HG03103 (cell line): ENCODE measurements at regions not wholly inside any gene's neighbourhood (a gene's known extent, or its start where the extent isn't known, plus 50 kb on each side); places are given as distances from the start of the nearest gene placed in this dataset.
"Not testable (repeated sequence)": the region's sequence is repeated elsewhere in the genome, so short reads cannot be mapped to it uniquely, and the experiment has no call there.

ENCODE experiments used
- ATAC-seq: cut with Tn5 transposase; IDR thresholded peaks from one replicate; pipeline ENCODE4 v1.9.1; 2021; ENCODE audit warnings: low read depth; ENCODE audit not compliant: unreplicated experiment

DNA sequence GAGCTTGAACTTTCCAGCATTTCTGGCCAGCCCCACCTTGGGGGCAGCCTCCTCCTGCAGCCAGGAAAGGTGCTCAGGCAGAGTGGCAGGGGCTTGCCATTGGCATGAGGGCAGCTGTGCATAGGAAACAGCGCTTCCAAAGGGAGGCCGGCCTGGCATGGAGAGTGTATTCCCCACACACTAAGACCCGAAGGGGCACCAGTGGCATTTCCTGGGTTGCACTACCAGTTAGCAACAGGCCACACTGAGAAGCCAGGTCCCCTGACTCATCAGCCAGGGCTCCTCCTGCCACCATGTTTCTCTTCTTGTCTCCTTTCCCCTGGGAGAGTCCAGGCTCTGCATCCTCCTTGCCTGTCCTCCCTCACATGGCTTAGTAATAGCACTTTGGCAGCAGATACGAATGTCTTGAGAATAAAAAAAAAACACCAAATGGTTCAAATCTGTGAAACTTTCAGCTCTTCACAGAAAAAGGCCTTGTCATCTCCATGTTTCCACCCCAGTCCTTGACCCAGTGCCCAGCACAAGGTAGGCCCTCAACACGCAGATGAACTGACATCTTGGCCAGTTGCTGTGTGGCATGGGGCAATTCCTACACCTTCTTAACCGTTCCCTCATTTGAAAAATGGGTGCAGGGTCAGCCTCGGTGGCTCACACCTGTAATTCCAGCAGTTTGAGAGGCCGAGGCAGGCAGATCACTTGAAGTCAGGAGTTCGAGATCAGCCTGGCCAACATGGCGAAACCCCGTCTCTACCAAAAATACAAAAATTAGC lies 180.4 kb downstream of the SMAD6 start:
- no peak for ATAC-seq

DNA sequence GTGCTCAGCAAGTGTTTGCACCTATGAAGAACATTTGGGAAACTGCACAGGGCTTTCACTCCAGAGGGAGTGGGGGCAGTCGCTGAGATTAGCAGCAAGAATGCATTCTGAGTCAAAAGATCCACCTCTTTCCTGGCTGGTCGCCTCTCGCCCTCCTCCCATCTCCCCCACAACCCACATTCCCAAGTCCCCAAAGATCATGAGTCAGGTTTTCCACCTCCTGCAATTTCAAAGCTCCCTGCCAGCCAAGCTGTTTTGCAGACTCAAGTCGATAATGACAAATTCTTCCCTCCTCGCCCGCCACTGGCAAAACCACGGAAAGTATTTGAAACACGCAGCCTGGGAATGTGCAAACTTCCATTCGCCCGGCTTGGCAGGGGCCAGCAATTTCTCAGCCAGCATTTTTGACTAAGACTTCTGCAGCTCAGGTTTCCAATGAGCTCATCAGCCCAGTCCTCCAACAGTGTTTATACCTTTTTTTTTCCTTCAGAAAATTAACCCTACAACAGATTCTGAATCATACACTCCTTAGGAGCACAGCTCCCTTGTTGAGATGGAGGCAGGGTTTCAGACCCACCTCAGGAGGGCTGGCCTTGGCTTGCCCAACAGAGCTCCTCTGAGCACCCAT lies 181.4 kb downstream of the SMAD6 start:
- ATAC-seq = no peak

DNA sequence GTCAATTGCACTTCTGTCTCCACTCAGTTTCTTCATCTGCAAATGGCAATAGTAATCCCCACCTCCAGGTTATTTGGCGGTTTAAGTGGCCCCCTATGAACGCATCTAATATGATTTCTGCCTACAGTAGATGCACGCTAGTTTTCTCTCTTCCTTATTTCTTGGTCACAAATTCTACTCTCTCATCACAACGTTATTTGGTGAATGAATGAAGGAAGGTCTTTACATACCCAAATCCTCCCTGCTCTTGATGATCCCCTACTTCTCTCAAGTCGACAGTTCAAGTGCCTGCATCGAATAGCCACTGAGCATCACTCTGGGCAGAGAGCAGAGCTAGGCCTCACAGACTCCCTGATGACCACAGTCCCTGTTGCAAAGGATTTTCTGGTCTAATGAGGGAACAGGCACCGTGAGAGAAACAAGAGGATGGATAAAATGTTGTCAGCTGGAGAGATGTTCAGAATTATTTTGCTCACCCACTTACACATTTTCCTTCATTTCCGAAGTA lies 181.2 kb upstream of the SMAD3 start:
- ATAC-seq = no peak

DNA sequence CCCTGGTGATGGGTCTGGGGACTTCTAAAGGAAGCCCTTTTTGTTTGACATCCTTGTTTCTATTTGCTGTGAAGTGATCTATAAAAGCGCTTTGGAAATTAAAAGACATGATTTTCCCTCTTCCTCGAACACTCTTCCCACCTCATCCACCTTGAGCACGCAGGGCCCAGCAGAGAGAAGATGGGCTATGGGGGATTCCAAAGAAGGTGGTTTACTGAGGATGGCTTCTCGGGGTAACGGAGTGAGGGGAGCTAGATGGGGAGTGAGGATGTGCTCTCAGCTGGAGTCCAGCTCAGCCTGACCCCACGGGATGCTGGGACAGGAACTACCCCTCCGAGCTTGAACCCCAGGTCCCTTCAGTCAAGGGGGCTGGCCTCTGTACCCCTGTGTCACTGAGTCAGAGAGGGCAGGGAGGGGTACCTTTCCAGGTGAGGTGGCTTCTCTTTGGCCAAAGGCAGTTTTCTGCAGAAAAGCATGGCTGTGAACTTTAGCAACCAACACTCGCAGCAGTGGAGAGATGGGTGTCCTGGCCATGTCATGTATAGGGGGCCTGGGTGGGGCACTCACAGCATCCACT lies 180.7 kb upstream of the SMAD3 start:
- ATAC-seq = no peak

DNA sequence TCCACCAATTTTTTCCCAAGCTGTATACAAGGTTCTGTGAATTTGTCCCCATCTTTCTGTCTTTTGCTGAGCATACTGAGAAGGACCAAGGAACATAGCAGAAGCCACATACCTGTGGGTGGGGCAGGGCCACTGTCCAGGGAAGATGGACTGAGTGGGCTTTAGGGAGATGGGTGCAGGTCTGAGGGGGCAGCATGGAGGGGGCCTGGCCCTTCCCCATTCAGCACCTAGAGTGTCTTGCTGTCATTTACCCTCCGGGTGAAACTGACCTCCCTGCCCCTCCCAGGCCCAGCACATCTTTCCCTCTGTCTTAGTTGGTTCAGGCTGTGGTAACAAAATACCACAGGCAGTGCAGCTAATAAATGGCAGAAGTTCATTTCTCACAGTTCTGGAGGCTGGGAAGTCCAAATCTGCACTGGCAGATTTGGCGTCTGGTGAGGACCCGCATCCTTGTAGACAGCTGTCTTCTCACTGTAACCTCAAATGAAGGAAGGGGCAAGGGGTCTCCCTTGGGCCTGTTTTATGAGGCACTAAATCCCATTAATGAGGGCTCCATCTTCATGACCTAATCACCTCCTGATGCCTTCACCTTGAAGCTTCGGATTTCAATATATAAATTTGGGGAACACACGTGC lies 180.0 kb upstream of the SMAD3 start:
- no peak for ATAC-seq

DNA sequence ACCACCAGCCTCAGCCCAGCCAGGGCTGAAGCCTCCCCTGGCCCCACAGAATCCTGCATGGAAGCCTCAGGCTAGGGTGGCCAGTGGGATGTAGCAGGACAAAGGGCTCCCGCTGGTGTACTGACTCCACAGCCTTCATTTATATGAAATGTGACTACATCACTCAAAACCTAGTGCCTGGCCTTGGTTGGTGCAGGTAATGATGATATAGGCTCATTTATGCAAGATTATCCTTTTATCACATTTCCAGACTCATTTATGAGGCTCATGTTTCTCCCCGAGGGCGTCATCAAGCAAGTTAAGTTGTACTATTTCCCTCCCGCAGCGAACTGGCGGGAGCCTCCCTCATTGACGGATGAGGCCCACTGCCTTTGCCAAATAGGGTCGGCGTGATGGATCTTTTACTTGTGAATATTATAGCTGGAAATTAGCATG lies 179.1 kb upstream of the SMAD3 start:
- ATAC-seq = no peak

DNA sequence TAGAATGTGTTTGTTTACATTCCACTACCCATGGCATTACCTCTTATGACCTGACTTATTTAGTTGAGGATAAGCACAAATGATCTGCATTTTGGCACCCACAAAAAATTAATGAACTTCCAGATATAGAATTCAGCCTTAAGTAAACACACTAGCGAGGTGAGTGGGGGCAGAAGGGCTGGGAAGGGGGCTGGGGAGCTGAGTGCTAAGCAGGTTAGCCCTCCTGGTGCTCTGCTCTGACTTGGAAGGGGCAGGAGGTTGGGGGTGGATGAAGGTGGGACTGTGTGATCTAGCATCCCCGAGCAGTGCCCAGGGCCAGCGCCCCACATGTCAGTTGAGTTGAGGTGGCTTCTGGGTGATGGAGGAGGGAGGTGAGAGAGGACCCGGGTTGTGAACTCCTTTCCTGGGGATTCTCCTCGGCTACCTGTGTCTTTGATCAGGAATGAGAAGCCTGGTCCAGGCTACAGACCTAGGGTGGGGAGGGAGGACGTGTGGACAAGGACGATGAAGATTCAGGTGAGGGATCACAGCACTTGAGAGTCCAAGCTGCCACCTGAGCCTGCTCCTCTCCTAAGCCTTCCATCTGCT lies 178.6 kb upstream of the SMAD3 start:
- no peak for ATAC-seq

DNA sequence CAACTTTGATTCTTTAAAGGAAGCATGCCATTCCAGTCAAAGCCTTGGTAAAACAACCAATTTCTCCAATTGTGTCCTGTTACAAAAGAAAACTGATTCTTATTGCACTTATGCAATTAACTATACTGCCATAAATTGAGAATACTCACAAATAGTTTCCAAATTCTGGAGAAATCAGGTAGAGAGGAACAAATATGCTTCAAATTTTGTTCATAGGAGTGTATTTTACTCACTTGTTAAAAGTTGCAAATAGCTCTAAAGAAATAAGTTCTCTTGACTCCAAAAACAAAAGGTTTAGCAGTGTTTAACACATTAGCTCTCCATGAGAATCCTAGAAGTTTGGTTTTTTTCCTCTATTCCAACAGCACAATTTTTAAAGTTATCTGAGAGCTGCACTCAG lies 176.1 kb upstream of the SMAD3 start:
- not testable (repeated sequence) for ATAC-seq

DNA sequence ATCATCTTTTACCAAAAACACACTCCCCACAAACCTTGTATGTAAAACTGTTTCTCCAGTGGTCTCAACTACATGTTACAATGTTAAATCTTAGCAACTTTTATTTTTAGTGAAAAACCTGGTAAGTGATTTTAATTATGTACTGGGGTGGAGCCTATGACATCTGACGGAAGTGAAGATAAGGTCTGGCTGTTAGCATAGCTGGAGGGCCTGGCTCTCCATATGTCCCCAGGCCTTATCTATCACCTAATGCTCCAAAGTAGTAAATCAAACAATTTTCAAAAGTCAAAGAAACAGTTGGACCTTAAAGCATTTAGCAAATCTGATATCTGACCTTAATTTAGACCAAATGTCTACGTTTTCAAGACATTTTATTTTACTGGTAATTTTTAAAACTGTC lies 173.6 kb upstream of the SMAD3 start:
- ATAC-seq = no peak

DNA sequence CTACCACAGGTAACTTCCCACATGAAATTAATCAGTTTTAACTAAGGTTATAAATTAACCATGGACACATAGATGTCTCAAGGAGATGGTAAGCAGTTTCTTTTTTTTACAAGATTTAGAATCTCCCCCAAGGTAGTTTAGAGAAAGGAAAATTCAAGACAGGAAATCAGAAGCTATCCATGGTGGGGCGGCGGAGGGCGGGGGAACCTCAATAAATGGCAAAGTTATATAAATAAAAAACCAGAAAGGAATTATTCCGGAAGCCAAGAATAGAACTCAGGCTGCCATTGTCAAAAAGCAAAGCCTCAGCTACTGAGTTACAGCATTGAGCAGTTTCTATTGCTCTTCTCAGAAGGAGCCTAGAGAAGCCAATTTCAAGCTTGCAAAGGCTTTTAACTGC lies 172.1 kb upstream of the SMAD3 start:
- ATAC-seq = no peak

DNA sequence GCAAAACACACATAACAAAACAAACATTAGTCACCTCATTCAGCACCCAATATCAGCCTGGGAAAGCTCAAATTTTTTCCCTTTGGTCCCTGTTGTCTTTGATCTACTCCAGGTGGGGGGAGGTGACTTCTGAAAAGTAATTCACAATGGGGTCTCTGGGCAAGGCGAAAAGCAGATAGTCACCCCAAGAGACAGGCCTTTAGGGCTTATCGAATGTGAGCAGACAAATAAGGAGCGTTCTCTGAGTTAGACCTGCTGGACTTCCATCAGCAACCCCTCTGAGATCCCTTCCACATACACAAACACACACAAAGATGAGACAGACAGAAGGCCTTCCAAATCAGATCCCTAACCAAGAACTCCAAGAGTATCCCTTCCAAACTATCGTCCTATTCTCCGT lies 171.0 kb upstream of the SMAD3 start:
- ATAC-seq = no peak

DNA sequence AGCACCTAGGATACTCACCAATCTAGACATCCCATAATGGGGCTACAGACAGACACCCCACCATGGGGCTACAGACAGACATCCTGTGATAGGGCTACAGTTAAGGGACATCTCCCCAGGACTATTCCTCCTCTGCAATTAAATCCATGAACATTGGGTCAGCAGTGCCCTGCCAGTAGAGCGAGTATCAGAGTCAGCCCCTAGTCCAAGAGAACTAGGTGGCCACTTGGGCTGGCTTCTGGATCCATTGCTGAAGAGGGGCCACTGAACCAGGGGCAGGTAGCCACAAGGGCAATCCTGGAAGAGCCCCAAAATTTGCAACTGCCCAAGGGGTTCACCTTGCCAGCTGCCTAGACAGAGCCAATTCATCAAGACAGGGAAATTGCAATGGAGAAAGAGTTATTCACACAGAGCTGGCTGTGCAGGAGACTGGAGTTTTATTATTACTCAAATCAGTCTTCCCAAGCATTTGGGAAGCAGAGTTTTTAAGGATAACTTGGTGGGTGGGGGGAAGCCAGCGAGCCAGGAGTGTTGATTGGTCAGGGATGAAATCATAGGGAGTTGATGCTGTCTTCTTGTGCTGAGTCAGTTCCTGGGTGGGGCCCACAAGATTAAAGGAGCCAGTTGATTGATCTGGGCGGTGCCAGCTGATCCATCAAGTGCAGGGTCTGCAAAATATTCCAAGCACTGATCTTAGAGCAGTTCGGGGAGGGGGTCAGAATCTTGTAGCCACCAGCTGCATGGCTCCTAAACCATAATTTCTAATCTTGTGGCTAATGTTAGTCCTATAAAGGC lies 170.2 kb upstream of the SMAD3 start:
- no peak for ATAC-seq

DNA sequence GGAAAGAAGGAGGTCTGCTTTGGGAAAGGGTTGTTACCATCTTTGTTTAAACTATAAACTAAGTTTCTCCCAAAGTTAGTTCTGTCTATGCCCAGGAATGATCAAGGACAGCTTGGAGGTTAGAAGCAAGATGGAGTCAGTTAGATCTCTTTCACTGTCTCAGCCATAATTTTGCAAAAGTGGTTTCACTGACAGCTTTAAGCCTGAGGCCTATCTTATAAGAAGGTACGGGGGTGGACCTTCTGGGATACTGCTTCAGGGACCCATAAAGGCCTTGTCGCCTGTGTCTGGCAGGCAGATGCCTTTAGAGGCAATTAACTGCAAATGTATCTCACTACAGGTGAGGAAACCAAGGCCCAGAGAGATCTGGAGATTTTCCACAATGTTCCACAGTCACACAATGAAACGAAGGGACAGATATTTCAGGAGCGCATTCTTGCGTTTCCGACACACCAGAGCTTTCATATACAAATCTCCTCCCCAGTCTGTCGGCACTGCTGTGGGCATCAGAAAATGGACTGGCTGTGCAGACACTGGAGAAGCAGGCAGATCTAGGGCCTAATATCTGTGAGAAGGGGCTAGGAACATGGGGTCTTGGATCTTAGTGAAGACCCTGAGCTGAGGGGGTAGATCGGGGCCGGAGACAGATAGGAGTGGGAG lies 169.5 kb upstream of the SMAD3 start:
- no peak for ATAC-seq

DNA sequence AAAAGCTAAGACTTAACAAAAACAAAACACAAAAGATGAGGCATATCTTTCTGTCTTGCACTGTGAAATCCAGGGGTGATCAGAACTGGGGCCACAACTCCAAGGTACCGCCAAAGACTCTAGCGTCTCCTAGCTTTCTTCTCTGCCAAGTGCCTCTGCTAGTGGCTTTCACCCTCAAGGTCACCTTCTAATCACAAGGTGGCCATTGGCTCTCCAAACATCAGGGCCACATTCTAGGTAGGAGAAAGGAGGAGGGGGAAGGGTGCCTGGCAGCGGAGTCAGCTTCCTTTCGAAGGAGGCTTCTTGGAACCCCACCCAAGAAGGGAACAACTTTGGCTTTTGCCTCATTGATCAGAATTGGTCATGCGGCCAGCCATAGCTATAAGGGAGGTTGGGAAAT lies 168.8 kb upstream of the SMAD3 start:
- no peak for ATAC-seq

DNA sequence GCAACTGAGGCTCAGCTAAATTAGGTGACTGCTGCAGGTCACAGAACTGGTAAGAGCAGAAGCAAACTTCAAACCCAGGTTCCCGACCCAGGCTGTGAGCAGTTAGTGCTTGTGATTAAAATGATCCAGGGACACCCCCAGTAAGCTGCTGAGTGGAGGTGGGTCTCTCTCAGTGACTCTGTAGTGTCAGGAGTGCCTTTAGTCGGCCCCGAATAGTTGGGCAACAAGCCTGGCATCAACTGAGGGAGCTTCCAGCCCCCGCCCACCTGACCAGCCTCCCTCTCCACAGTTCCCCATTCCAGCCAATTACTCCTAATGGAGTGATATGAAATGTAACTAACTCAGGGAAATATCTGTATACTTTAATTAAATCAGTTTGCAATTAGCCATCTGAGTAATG lies 168.0 kb upstream of the SMAD3 start:
- no peak for ATAC-seq

DNA sequence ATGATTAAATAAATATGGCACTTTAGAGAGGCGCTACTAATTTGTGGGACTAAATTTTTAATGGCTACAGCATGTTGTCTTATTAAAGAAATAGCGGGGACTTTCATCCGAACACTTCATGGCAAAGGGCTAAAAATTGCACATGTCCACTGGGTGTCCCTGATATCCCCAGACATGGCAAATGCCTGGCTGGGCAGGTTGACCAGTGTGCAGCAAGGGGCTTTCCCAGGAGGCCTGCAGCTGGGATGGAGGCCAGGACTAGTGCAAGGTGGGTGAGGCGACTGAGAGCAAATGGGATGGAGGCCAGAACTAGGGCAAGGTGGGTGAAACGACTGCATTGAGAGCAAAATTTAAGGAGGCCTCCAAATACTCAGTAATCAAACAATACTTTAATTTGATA lies 167.4 kb upstream of the SMAD3 start:
- no peak for ATAC-seq

DNA sequence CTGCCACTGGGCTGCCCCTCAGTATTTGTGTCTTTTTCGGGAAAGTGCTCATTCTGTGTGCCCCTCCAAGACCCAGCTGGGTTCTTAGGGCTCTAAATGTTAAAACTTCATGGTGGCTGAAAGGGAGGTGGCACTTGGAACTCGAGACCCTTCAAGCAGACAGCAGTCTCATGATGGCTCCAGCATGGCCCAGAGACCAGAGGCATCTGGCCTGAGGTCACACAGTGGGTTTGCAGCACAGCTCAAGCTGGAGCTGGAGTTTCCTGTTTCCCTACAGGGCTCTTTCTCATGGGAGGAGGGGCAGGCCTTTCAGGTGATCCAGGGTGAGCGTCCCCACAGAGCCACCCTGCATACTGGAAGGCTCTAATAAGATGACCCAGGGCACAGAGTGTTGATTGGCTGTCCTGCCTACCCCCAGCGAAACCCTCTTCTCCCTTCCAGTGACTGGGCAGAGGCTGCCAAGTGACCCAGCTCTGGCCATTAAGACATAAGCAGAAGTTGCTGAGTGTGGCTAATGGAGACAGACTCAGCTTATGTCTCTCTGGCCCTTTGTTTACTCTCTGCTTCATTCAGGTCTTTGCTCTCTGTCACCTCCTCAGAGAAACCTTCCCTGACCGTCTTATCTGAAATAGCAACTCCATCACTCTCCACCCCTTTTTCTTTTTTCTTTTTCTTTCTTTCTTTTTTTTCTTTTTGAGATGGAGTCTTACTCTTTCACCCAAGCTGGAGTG lies 166.6 kb upstream of the SMAD3 start:
- ATAC-seq = no peak

DNA sequence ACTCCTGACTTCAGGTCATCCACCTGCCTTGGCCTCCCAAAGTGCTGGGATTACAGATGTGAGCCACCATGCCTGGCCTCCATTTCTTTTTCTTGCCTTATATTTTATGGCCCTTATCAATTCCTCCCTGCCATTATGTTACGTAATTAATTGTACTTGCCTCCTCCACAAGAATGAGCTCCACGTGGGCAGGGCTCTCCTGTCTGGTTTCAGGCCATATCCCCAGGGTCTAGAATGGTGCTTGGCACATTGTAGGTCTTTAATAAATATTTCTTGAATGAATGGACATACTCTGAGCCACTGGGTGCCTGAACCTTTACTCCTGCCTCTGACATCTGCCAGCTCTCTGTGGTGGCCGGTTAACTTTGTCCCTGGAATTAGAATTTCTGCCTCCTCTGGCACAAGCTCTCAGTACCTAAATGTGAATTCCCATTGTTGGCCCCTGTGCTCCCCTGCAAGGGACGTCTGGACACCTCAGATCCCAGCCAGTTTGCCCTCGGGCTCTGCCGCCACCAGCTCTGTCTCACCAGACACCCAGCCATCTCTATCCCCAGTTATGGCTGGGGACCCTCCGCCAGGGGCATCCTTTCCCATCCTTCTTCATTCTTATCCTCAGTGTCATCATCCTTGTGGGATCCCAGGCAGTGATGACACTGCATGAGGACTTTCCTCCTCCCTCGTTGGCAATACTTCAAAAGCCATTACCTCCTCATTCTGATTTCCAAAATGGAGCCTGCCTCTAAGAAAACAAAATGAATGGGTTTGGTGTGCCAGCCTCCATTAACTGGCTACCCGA lies 165.6 kb upstream of the SMAD3 start:
- no peak for ATAC-seq
